Loucy (cell line): ENCODE measurements at regions not wholly inside any gene's neighbourhood (a gene's known extent, or its start where the extent isn't known, plus 50 kb on each side); places are given as distances from the start of the nearest gene placed in this dataset.

Source experiments
- H2AFZ ChIP-seq: fragments of 200-600 bp; sonication (generic); 2 replicates; pipeline ENCODE4 v1.6.0; 2016; ENCODE audit warnings: antibody characterized with exemption, mild to moderate bottlenecking, low read length, moderate library complexity
- H3F3A ChIP-seq: fragments of 200-600 bp; 2 replicates; pipeline ENCODE4 v1.6.0; 2016; ENCODE audit warnings: antibody characterized with exemption, low read depth, mild to moderate bottlenecking
- H3K27me3 ChIP-seq: fragments of 200-600 bp; sonication (generic); 2 replicates; pipeline ENCODE4 v1.6.1; 2014; ENCODE audit warnings: low read length, mild to moderate bottlenecking; ENCODE audit not compliant: insufficient read depth, poor library complexity, severe bottlenecking
- H3K36me3 ChIP-seq: fragments of 200-600 bp; sonication (generic); 2 replicates; pipeline ENCODE4 v1.6.1; 2016; ENCODE audit warnings: low read length; ENCODE audit not compliant: insufficient read depth
- H3K4me1 ChIP-seq: fragments of 200-600 bp; sonication (generic); 2 replicates; pipeline ENCODE4 v1.5.1; 2014; ENCODE audit warnings: low read length, mild to moderate bottlenecking; ENCODE audit not compliant: insufficient read depth, poor library complexity, severe bottlenecking
- H3K4me2 ChIP-seq: fragments of 200-600 bp; sonication (generic); 2 replicates; pipeline ENCODE4 v1.6.0; 2014; ENCODE audit warnings: antibody characterized with exemption, low read length, low read depth, mild to moderate bottlenecking; ENCODE audit not compliant: poor library complexity, severe bottlenecking
- H3K4me3 ChIP-seq: fragments of 200-600 bp; sonication (generic); 2 replicates; pipeline ENCODE4 v1.5.1; 2014; ENCODE audit warnings: low read length, mild to moderate bottlenecking, mixed read lengths; ENCODE audit not compliant: poor library complexity, severe bottlenecking
- H3K79me2 ChIP-seq: fragments of 200-600 bp; sonication (generic); 2 replicates; pipeline ENCODE4 v1.6.1; 2014; ENCODE audit warnings: low read length; ENCODE audit not compliant: insufficient read depth
- H3K9ac ChIP-seq: fragments of 200-600 bp; sonication (generic); 2 replicates; pipeline ENCODE4 v1.6.0; 2014; ENCODE audit warnings: mild to moderate bottlenecking, low read depth, low read length, moderate library complexity; ENCODE audit not compliant: poor library complexity, severe bottlenecking
- H3K9me2 ChIP-seq: fragments of 200-600 bp; sonication (generic); replicated peaks from 2 replicates; pipeline ENCODE4 v1.6.1; 2016; ENCODE audit warnings: low read depth, low read length, mixed read lengths
- H3K9me3 ChIP-seq: fragments of 200-600 bp; sonication (generic); 2 replicates; pipeline ENCODE4 v1.6.1; 2014; ENCODE audit warnings: mild to moderate bottlenecking, antibody characterized with exemption, low read length, low read depth; ENCODE audit not compliant: insufficient read depth
- H4K20me1 ChIP-seq: fragments of 200-600 bp; sonication (generic); 2 replicates; pipeline ENCODE4 v1.6.0; 2014; ENCODE audit warnings: antibody characterized with exemption, low read length, mild to moderate bottlenecking; ENCODE audit not compliant: insufficient read depth, poor library complexity, severe bottlenecking
- EZH2phosphoT487 ChIP-seq: fragments of 200-600 bp; IDR thresholded peaks from 2 replicates; pipeline ENCODE4 v1.6.1; 2018; ENCODE audit warnings: antibody characterized with exemption, mild to moderate bottlenecking, moderate library complexity, borderline replicate concordance
- TF ChIP-seq, protein P1 (sequence below): fragments of 200-600 bp; sonication (generic); conservative IDR thresholded peaks from 2 replicates; pipeline ENCODE4 v1.5.1; 2014; ENCODE audit warnings: mild to moderate bottlenecking, antibody characterized with exemption, low read length

DNA sequence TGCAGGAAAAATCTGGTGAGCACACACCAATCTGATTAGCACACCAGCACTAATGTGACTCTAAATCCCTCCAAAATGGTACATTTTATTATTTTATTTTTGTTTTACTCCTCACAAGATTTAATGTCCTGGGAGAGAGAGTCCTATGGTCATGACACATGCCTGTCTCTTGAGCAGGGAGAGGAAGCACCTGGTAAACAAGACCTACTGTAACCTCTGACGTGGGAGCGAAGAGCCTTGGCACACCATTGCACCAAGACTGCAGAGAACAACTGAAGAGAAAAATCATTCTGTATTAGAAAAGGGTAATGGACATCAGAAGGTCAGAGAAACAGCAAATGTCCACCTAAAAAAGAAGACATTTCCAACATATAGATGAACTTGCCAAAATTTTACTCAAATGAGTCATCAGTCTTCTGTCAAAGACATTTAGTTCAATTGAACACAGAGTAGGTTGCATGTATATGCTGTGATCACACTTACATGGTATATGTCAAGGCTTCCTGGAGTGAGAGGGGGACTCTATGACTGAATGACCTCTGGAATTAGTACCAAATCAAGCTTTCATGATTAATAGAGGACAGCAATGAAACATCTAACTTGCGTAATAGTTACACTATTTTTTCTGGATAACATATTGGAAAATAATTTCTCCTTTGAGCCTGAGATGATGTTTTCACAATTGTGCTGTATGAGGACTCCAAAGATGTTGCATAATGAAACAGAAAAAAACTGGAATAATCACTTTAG lies 186.9 kb upstream of the FLRT2 start:
- Histone ChIP-seq H3K9ac (no peak overlapping the region), H3K9me3 (no peaks in the 10 kb centered on the region), H3K36me3 (no peaks in the 10 kb centered on the region), H3K4me1 (no peaks in the 10 kb centered on the region), H3F3A (no peaks in the 10 kb centered on the region), H2AFZ (no peak overlapping the region), H3K27me3 (no peaks in the 10 kb centered on the region), H3K9me2 (no peaks in the 10 kb centered on the region), H4K20me1 (no peaks in the 10 kb centered on the region), H3K4me3 (no peak overlapping the region), H3K4me2 (no peak overlapping the region), H3K79me2 (no peaks in the 10 kb centered on the region)
- TF ChIP-seq EZH2phosphoT487 = no peak
- TF ChIP-seq, protein P1, sequence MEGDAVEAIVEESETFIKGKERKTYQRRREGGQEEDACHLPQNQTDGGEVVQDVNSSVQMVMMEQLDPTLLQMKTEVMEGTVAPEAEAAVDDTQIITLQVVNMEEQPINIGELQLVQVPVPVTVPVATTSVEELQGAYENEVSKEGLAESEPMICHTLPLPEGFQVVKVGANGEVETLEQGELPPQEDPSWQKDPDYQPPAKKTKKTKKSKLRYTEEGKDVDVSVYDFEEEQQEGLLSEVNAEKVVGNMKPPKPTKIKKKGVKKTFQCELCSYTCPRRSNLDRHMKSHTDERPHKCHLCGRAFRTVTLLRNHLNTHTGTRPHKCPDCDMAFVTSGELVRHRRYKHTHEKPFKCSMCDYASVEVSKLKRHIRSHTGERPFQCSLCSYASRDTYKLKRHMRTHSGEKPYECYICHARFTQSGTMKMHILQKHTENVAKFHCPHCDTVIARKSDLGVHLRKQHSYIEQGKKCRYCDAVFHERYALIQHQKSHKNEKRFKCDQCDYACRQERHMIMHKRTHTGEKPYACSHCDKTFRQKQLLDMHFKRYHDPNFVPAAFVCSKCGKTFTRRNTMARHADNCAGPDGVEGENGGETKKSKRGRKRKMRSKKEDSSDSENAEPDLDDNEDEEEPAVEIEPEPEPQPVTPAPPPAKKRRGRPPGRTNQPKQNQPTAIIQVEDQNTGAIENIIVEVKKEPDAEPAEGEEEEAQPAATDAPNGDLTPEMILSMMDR = no peak

DNA sequence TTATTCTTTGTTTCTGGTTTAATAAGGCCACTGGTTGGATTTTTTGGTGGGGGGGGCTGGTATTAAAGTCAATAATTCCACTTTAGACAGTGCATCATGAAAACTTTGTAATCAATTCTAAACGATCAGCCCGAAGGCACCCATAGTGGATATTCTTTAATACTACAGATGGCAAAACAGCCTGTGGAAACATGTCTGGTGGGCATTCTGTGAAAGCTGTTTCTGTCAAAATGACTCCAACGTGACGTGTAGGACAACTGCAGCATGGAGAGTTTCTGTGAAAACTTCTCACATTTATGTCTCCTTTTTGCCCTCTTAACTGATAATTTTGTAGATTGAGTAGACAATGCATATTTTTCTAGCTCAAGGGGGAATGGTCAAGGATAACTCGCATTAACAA lies 185.8 kb upstream of the FLRT2 start:
- TF ChIP-seq, protein P1 = no peak
- TF ChIP-seq EZH2phosphoT487 = no peak
- Histone ChIP-seq H3K27me3 (no peaks in the 10 kb centered on the region), H3K4me2 (no peak overlapping the region), H3F3A (no peaks in the 10 kb centered on the region), H3K9ac (no peak overlapping the region), H4K20me1 (no peaks in the 10 kb centered on the region), H3K9me3 (no peaks in the 10 kb centered on the region), H3K79me2 (no peaks in the 10 kb centered on the region), H3K36me3 (no peaks in the 10 kb centered on the region), H3K9me2 (no peaks in the 10 kb centered on the region), H2AFZ (no peak overlapping the region), H3K4me1 (no peaks in the 10 kb centered on the region), H3K4me3 (no peak overlapping the region)

DNA sequence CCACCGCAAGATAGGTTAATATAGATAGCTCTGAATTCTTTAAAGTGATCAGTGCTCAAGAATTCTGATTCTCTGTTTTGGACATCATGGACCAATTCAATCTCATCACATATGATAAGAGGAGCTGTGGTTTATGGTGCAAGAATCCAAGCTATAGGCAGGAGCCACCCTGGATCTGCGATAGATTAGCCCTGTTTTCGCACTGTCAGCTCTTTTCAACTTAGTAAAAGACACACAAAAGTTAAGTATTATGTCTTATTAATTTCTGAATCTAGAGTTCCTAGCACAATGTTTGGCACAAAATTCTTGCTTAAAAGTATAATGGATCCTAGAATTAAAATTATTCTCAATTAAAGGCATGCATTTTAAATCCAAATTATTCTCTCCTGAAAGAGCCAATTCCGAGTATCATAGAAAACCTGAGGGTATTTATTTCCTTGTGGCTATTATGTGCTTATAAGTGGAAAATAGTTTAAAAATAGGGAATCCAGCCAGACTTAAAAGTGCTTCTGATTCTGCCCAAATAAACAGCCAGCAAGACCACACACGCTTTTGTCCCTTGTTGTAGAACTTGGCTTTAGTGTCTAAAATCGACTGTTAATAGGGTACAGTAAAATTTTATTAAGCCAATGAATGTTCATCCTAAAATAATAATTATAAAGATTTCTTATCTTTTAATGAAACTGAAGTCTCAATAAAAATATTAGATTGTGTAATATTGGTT lies 184.9 kb upstream of the FLRT2 start:
- Histone ChIP-seq H2AFZ (no peak overlapping the region), H3K36me3 (no peaks in the 10 kb centered on the region), H4K20me1 (no peaks in the 10 kb centered on the region), H3F3A (no peaks in the 10 kb centered on the region), H3K27me3 (no peaks in the 10 kb centered on the region), H3K79me2 (no peaks in the 10 kb centered on the region), H3K4me1 (no peaks in the 10 kb centered on the region), H3K4me2 (no peak overlapping the region), H3K4me3 (no peak overlapping the region), H3K9me2 (no peaks in the 10 kb centered on the region), H3K9me3 (no peaks in the 10 kb centered on the region), H3K9ac (no peak overlapping the region)
- TF ChIP-seq EZH2phosphoT487 = no peak
- TF ChIP-seq, protein P1 = no peak
